DND-41 (cell line): ENCODE measurements at regions not wholly inside any gene's neighbourhood (a gene's known extent, or its start where the extent isn't known, plus 50 kb on each side); places are given as distances from the start of the nearest gene placed in this dataset.

Experiments
- CTCF ChIP-seq: IDR thresholded peaks from 2 replicates; pipeline ENCODE4 v1.5.1; 2012; ENCODE audit warnings: borderline replicate concordance, low read length, moderate library complexity, mild to moderate bottlenecking; ENCODE audit not compliant: poor library complexity, severe bottlenecking; ENCODE audit errors: extremely low read depth
- EZH2 ChIP-seq: IDR thresholded peaks from 3 replicates; pipeline ENCODE4 v1.6.1; 2012; ENCODE audit warnings: borderline replicate concordance, low read depth, mild to moderate bottlenecking, moderate library complexity, low read length, inconsistent platforms; ENCODE audit not compliant: severe bottlenecking

GRCh38 chr12:114876968-114877680, 193.1 kb upstream of the TBX3 start:
- no peak for TF ChIP-seq CTCF
- TF ChIP-seq EZH2, result no peak
